ENCODE measurements at regions not wholly inside any gene's neighbourhood (a gene's known extent, or its start where the extent isn't known, plus 50 kb on each side); places are given as distances from the start of the nearest gene placed in this dataset.

- TF ChIP-seq CTCF (conservative IDR thresholded peaks at IDR 0.05; ENCODE audit: low read depth, low read length) (no peak), EZH2 (IDR thresholded peaks at IDR 0.05; ENCODE audit: low read length, unreplicated experiment) (no peak)
Observed at GRCh38 chr3:117255736-117256135, 546.2 kb downstream of the TUSC7 start.

All from PC-3 (cell line).